Activated CD4-positive, alpha-beta T cell treated with anti-CD3 and anti-CD28 coated beads, Interleukin-2, amount 50 U/mL, for 48 hours (primary cell): ENCODE measurements at regions not wholly inside any gene's neighbourhood (a gene's known extent, or its start where the extent isn't known, plus 50 kb on each side); places are given as distances from the start of the nearest gene placed in this dataset.

Source experiments
- DNase-seq, 2 experiments: peaks; one replicate each; pipeline ENCODE4 v3.0.0-alpha.2; 2020

DNA sequence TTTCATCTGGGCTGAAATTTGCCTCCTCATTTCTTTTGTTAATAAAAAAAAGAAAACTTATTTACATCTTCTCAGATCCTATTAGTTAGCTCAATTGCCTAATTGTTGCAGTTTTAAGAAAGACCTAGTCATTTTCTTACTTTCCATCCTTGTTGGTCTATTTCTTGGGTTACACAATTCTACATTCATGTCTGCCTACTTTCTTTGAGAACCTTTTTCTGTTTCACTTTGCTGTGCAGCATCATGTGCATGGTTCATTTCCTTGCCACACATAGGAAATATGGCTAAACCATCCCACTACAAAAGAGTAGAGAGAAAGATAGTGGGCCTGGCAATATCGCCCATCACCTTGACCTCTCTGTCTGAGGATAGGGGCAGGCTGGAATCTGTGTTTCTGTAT is 780.7 kb upstream of the FANCL start:
- no peak for DNase-seq

DNA sequence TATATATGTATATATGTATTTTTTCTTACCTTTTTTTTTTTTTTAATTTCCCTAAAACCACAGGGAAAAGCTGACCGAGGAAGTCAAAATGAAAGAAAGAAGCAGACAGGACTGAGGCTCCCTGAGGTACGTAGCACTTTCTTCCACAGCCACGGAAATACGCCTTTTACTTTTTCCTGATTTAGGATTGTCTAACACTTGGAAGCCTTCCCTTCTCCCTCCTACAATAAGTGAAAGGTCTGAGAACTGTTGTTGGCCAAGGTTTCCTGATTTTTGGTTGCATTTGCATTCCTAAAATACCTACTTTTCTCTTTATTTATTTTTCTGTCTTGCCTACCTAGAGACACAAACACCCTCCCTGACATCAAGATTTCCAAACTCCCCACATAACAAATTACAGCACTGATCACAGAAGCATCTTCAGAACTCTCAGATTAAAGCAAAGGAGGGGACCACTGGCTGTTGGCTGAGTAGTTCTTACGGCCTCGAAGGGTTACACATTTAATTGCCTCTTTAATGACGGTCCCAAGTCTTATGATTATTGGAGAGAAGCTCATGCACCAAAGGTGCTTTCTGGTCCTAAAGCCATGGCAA is 778.5 kb upstream of the FANCL start:
- no peak for DNase-seq

- no peak for DNase-seq
These were observed 777.6 kb upstream of the FANCL start for GRCh38 chr2:59018737-59019136.

DNA sequence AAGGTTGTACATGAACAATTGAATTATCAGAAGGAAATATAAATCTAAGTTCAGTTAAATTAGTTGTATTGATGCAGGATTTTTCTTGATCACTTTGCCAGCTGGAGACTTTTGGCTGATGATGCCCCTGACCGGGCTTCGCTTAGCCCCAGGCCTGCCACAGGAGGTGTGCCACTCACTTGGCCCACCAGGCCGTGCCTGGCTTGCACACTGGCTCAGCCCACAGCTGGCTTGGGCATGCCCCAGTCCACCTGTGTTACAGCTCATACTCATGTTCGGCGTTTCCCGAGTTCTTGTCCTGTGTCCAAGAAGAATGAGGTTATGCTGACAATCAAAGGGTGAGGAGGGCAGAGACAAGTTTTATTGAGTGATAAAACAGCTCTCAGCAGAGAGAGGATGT is 773.9 kb upstream of the FANCL start:
- no peak for DNase-seq

GRCh38 chr2:59012971-59013370 is 771.8 kb upstream of the FANCL start:
- DNase-seq = no peak

DNA sequence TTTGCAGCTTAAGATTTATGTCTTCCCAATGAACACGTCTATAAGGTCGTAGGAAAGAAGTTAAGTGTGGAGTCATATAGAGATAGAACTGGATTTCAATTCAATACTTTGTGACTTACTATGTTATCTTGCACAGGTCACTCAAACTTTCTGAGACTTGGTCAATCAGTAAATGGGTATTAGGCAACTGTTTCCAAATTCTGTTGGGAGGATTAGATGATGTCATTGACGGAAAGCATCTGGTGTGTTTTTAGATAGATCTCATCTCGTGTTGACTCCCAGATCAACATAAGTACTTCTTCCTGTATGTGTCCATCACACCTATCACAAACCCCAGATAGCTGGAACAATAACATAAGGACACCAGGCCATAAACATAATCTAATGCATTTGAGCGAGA is 771.1 kb upstream of the FANCL start:
- DNase-seq = no peak

- no peak for DNase-seq
These were observed 767.8 kb upstream of the FANCL start for GRCh38 chr2:59008950-59009349.

- no peak for DNase-seq
These were observed 764.9 kb upstream of the FANCL start for GRCh38 chr2:59005836-59006615.

DNA sequence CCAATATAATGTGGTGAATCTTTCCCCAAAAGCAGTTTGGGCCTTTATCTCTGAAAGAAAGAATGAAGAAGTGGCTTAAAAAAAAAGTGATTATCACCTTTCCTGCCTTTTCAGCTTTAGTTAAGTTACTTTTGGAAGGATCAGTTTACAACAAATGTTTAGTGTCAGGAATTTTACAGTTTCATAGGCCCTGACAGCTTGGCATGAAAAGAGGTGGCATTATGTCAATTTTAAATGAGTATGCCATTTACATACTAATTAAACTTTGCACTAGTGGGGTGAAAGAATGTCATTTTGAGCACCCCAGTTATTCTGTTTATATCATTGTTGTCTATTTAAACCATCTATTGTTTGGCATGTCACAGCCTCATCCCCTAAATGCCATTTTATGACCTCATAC is 763.5 kb upstream of the FANCL start:
- DNase-seq = no peak

DNA sequence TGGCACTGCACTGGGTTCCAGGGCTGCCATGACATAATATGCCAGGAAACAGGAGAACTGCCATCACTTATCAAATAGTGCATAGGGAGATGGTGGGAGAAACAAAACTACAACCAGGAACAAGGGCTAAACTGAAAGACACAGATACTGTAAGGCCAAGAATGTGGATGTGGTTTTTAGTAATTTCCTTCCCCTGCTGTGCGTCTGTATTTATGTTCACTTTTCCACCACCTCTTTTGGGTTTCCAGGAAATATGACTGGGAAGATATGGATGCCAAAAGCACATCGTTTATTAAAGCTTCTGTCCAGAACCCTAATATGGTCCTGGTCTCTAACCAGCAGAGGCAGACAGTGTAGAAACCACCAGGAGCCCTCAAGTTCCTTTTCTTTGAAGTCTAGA is 759.7 kb upstream of the FANCL start:
- DNase-seq = no peak

DNA sequence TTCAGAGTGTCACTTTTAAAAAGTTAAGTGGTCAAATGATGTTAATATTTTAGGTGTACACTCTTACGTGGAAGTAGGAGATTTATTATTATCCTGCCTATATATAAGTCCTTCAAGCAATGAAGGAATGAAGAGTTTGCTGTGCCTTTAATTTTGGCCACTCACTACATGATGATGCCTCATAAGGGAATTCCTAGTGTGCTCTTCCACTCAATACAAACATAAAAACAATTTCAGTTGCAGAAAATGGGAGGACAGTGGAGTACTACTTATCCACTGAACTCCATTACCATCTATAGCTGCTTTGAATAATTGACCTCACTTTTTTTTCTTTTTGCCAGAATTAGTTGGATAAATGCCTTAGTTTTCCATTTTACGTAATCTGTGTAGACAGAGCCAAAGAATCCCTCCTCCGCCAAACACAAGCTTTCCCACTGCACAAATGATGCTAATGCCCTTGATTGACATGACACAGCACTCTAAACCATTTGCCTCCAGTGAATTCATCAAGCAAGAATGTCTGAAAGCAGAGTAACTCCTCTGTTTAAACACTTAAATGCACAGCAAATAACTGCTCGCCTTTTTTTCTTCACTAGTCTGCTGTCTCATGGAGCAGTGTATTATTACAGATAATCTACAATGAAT is 751.1 kb upstream of the FANCL start:
- DNase-seq = no peak

GRCh38 chr2:58991357-58991756 is 750.2 kb upstream of the FANCL start:
- no peak for DNase-seq

DNA sequence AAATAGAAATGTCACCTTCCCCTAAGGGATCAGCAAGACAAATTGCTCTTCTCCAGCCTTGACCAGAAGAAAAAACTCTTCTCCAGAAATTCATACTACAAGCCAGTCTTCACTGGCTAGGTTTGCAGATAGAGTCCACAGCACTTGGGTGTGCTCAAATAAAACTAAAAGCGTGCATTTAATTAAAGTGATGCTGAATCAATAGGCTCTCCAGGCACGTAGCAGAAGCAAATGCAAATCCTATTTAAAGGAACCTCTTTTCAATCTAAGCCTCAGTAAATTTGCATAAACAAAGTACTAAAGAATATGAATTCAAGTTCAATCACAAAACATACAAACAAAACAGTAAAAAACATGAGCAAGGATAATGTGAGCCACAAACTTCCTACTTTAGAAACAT is 744.4 kb upstream of the FANCL start:
- DNase-seq = no peak

GRCh38 chr2:58984731-58985130 is 743.6 kb upstream of the FANCL start:
- DNase-seq = no peak

DNA sequence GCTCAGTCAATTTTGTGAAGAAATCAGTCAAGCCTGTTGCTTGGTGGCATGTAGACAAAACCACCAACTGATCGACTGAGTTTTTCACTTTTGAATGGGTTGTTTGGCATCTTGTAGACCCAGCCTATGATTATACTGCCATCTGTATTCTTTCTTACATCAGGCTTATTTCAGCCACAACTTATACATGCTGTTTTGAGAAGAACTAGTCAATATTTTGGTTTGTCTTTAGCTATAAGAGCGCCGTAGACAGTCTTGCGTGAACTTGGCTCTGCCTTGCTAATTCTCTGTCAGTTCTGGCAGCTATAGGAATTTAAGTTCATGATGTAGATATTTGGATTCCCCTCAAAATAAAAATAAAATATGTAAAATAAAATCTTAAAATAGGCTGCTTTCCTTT is 742.0 kb upstream of the FANCL start:
- no peak for DNase-seq

DNA sequence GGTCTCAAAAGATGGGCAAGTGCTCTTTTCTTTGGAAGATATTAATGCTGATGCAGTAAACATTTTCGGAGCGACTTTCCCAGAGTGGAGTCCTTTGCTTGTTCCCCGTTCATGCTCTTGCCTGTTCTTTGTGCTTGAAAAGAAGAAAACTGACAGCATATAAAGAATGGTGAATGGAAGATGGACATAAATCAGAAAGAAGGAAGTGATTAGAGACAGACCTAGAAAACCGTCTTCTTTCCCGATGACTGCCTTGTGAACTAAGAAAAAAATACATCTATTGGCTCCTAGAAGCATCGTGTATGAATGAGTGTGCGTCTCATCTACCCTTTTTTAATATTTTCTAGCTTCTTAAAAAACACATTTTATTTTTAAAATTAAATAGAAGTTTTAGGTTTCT is 740.1 kb upstream of the FANCL start:
- no peak for DNase-seq

DNA sequence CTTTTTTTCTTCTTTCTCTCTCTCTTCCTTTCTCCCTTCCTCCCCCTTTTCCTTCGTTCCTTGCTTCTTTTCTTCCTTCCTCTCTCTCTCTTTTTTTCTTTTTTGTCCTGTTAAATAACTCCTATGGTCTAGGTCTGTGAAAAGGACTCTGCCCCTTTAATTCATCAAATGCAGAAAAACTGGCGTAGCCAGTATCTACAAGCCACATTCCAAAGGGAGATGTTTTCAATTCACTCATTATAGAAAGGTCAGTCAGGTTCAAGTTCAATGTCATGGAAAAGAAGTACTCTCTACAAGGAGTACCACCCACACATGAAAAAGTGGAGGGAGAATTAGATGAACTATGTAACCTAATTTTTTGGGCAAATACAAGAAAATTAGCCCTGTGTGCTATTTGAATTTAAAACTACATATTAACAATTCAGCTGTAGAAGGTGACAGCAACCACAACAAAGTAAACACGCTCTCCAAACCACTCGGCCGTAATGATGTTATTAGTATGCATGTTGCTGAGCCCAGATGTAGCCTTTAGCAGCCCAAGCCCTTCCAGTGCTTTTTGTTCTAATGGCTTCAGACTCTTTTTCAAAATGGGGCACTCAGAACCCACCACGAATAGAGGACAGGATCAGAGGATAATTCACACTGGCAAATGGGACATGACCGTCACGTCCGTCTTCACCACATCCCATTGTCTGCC is 735.4 kb upstream of the FANCL start:
- no peak for DNase-seq

GRCh38 chr2:58974881-58975280 is 733.8 kb upstream of the FANCL start:
- DNase-seq = no peak

DNA sequence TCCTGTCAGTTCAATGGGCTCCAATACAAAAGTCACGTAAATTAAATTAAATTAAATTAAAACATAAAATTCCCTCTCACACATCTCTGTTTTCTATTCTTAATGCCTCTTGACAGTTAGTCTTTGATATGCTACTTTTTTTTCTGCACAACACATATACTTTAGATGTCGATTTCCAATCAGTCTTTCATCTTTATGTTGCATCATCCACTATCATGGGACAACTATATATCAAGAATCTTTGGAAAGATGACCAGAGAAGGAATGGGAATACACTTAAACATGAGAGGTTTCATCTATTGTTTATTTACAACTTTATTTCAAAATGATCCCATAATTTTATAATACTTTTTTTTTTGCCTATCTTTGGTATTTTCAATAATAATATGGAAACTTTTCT is 733.3 kb upstream of the FANCL start:
- DNase-seq = no peak

GRCh38 chr2:58973811-58974281 is 732.7 kb upstream of the FANCL start:
- no peak for DNase-seq

GRCh38 chr2:58972737-58973136 is 731.6 kb upstream of the FANCL start:
- no peak for DNase-seq

GRCh38 chr2:58971511-58972360 is 730.6 kb upstream of the FANCL start:
- DNase-seq = no peak

GRCh38 chr2:58970365-58970764 is 729.2 kb upstream of the FANCL start:
- DNase-seq = no peak
